CD4-positive, alpha-beta T cell treated with Interleukin-10 for 1 hour (primary cell): ENCODE measurements at regions not wholly inside any gene's neighbourhood (a gene's known extent, or its start where the extent isn't known, plus 50 kb on each side); places are given as distances from the start of the nearest gene placed in this dataset.

Source experiments
- DNase-seq: peaks from one replicate; pipeline ENCODE4 v3.0.0-alpha.2; 2020

GRCh38 chrX:40174854-40175510 lies 77.2 kb upstream of the BCOR start:
- DNase-seq, result peak; percentile 49

GRCh38 chrX:40174001-40174853 lies 76.5 kb upstream of the BCOR start:
- peak; percentile 71 for DNase-seq

- DNase-seq, result no peak
Observed at GRCh38 chrX:40173143-40174000, 75.6 kb upstream of the BCOR start.

GRCh38 chrX:40172401-40173142 lies 74.8 kb upstream of the BCOR start:
- no peak for DNase-seq

GRCh38 chrX:40171513-40172400 lies 74.0 kb upstream of the BCOR start:
- peak; percentile 48 for DNase-seq

GRCh38 chrX:40170830-40171512 lies 73.2 kb upstream of the BCOR start:
- no peak for DNase-seq

- DNase-seq, result peak; percentile 86
Observed at GRCh38 chrX:40169193-40170101, 71.7 kb upstream of the BCOR start.

- DNase-seq, result no peak
Observed at GRCh38 chrX:40168480-40169011, 70.8 kb upstream of the BCOR start.

- DNase-seq, result no peak
Observed at GRCh38 chrX:40167850-40168479, 70.2 kb upstream of the BCOR start.

- DNase-seq, result no peak
Observed at GRCh38 chrX:40167233-40167849, 69.6 kb upstream of the BCOR start.

- no peak for DNase-seq
Observed at GRCh38 chrX:40166582-40166981, 68.8 kb upstream of the BCOR start.

- DNase-seq, result no peak
Observed at GRCh38 chrX:40165861-40166260, 68.1 kb upstream of the BCOR start.

- DNase-seq, result no peak
Observed at GRCh38 chrX:40165206-40165605, 67.4 kb upstream of the BCOR start.

GRCh38 chrX:40164751-40165150 lies 67.0 kb upstream of the BCOR start:
- DNase-seq, result no peak

- peak; percentile 45 for DNase-seq
Observed at GRCh38 chrX:40158036-40158706, 60.4 kb upstream of the BCOR start.

GRCh38 chrX:40157228-40158035 lies 59.7 kb upstream of the BCOR start:
- no peak for DNase-seq
